ENCODE measurements at regions not wholly inside any gene's neighbourhood (a gene's known extent, or its start where the extent isn't known, plus 50 kb on each side); places are given as distances from the start of the nearest gene placed in this dataset.
A peak's percentile ranks its signal among the peaks of the same experiment; 100 is the strongest.

DNA sequence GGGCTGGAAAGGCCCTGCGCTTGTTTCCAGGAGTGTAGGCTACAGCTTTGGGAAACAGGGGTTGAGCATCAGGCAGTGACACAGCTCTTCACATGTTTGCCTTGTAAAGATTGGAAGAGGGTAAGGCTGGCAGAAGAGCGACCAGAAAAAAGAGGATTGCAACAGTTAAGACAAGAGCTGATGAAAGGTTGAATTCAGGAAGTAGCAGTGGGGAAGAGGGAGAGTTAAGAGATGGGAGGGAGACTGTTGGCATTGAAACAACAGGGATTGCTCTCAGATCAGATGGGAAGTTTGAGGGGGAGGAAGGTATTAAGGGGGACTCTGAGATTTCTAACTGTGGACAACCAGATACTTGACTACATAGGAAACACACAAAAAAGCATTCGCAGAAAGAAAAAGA, 96.9 kb downstream of the CTAGE1 start:
- no peaks in the 10 kb centered on the region for H3F3A ChIP-seq (ENCODE audit: insufficient read depth, low read depth)
- no peaks in the 10 kb centered on the region for H4K20me1 ChIP-seq (ENCODE audit: insufficient read depth)
- BruUV-seq (replicated peaks): no TSS peak
- no peak for DNase-seq
- H3K79me2 ChIP-seq (ENCODE audit: low read depth): no peaks in the 10 kb centered on the region
- no peaks in the 10 kb centered on the region for H3K4me1 ChIP-seq (replicated peaks; ENCODE audit: insufficient read depth)
- intact Hi-C loops (cut with micrococcal nuclease; ENCODE audit: unreplicated experiment): no loop called here
- no peak overlapping the region for H3K4me3 ChIP-seq
- H3K27me3 ChIP-seq (ENCODE audit: insufficient read depth, low read depth): no peaks in the 10 kb centered on the region
- H3K9me3 ChIP-seq (ENCODE audit: insufficient read depth, low read depth): no peaks in the 10 kb centered on the region
- no peak overlapping the region for H2AFZ ChIP-seq
- CTCF ChIA-PET: no interaction called here
- POLR2A ChIA-PET (ENCODE audit: unreplicated experiment): no interaction called here
- no peak overlapping the region for H3K27ac ChIP-seq
- no peaks in the 10 kb centered on the region for H3K36me3 ChIP-seq (ENCODE audit: low read depth)
- no peak overlapping the region for H3K4me2 ChIP-seq
- TF ChIP-seq, protein P1, sequence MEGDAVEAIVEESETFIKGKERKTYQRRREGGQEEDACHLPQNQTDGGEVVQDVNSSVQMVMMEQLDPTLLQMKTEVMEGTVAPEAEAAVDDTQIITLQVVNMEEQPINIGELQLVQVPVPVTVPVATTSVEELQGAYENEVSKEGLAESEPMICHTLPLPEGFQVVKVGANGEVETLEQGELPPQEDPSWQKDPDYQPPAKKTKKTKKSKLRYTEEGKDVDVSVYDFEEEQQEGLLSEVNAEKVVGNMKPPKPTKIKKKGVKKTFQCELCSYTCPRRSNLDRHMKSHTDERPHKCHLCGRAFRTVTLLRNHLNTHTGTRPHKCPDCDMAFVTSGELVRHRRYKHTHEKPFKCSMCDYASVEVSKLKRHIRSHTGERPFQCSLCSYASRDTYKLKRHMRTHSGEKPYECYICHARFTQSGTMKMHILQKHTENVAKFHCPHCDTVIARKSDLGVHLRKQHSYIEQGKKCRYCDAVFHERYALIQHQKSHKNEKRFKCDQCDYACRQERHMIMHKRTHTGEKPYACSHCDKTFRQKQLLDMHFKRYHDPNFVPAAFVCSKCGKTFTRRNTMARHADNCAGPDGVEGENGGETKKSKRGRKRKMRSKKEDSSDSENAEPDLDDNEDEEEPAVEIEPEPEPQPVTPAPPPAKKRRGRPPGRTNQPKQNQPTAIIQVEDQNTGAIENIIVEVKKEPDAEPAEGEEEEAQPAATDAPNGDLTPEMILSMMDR (conservative IDR thresholded peaks at IDR 0.05): no peak
- no peak for TF ChIP-seq EZH2 (IDR thresholded peaks at IDR 0.05; ENCODE audit: low read depth)
- H3K9me2 ChIP-seq (ENCODE audit: insufficient read depth): no peaks in the 10 kb centered on the region

DNA sequence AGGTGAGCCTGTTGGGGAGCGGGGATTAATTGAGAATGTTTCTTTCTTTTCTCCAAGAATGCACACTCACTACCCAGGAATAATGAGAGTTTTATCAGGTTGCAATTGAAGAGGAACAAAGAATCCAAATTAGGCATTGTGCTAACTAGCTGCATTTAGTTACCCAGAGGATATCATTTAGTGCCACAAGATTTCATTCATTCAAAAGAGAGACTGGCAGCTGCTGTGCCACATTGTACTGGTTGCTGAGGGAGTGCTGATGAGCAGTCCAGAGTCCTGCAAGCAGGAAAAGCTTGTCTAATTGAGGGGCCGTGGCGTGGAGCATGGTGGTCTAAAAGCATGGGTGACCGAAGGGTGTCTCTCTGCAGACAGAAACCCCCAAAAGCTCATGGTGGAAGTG, 97.6 kb downstream of the CTAGE1 start:
- BruUV-seq (replicated peaks): no TSS peak
- no peaks in the 10 kb centered on the region for H3K36me3 ChIP-seq (ENCODE audit: low read depth)
- no peak for DNase-seq
- no peak overlapping the region for H3K4me3 ChIP-seq
- H3K27ac ChIP-seq: no peak overlapping the region
- no peak overlapping the region for H2AFZ ChIP-seq
- ChIA-PET CTCF (no interaction called here), POLR2A (ENCODE audit: unreplicated experiment) (no interaction called here)
- H4K20me1 ChIP-seq (ENCODE audit: insufficient read depth): no peaks in the 10 kb centered on the region
- TF ChIP-seq, protein P1 (conservative IDR thresholded peaks at IDR 0.05): no peak
- no peak for TF ChIP-seq EZH2 (IDR thresholded peaks at IDR 0.05; ENCODE audit: low read depth)
- no peaks in the 10 kb centered on the region for H3K9me2 ChIP-seq (ENCODE audit: insufficient read depth)
- no peaks in the 10 kb centered on the region for H3K79me2 ChIP-seq (ENCODE audit: low read depth)
- no peaks in the 10 kb centered on the region for H3K4me1 ChIP-seq (replicated peaks; ENCODE audit: insufficient read depth)
- H3K9me3 ChIP-seq (ENCODE audit: insufficient read depth, low read depth): no peaks in the 10 kb centered on the region
- H3F3A ChIP-seq (ENCODE audit: insufficient read depth, low read depth): no peaks in the 10 kb centered on the region
- intact Hi-C loops (cut with micrococcal nuclease; ENCODE audit: unreplicated experiment): no loop called here
- H3K4me2 ChIP-seq: no peak overlapping the region
- no peaks in the 10 kb centered on the region for H3K27me3 ChIP-seq (ENCODE audit: insufficient read depth, low read depth)

DNA sequence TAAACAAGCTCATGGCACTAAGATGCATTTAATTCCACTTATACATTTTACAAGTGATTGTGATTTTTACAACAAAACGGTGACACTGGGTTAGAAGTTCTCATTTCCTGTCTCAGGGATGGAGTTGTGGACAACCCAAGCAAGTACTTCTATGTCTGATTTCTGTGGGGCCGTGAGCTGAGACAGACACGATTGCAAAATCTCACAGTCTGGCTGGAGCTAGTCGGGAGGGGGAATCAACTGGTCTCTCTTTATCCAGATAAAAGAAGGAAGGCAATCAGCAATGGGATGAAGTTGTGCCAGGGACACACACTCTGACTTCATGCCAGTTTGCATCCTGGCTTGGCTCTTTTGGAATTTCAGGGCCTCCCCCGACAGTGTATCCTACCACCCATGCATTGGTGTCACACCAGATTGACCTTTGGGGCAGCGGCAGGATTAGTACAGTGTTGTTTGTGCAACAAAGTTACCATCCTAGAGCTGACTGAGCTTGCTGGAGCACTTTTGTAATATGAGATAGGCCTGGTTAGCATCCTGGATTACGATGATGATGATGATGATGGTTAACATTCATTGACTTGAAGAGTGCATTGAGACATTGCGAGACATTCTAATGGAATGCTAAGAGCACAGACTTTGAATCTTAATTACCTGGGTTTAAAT, 98.8 kb downstream of the CTAGE1 start:
- DNase-seq: peak in 1 of 2 experiments; percentile 40
- ChIA-PET POLR2A (ENCODE audit: unreplicated experiment) (no interaction called here), CTCF (no interaction called here)

More for the DNA sequence above, 98.8 kb downstream of the CTAGE1 start:
- Histone ChIP-seq H3K9me2 (ENCODE audit: insufficient read depth) (no peaks in the 10 kb centered on the region), H3K4me1 (replicated peaks; ENCODE audit: insufficient read depth) (no peaks in the 10 kb centered on the region), H3K27ac (no peak overlapping the region), H4K20me1 (ENCODE audit: insufficient read depth) (no peaks in the 10 kb centered on the region), H3K36me3 (ENCODE audit: low read depth) (no peaks in the 10 kb centered on the region), H3F3A (ENCODE audit: insufficient read depth, low read depth) (no peaks in the 10 kb centered on the region), H2AFZ (no peak overlapping the region), H3K79me2 (ENCODE audit: low read depth) (no peaks in the 10 kb centered on the region), H3K4me3 (no peak overlapping the region), H3K9me3 (ENCODE audit: insufficient read depth, low read depth) (no peaks in the 10 kb centered on the region), H3K4me2 (no peak overlapping the region), H3K27me3 (ENCODE audit: insufficient read depth, low read depth) (no peaks in the 10 kb centered on the region)
- intact Hi-C loops (cut with micrococcal nuclease; ENCODE audit: unreplicated experiment): no loop called here
- no TSS peak for BruUV-seq (replicated peaks)
- TF ChIP-seq, protein P1 (conservative IDR thresholded peaks at IDR 0.05): no peak
- no peak for TF ChIP-seq EZH2 (IDR thresholded peaks at IDR 0.05; ENCODE audit: low read depth)
